Brain microvascular endothelial cell (primary cell): ENCODE measurements at regions not wholly inside any gene's neighbourhood (a gene's known extent, or its start where the extent isn't known, plus 50 kb on each side); places are given as distances from the start of the nearest gene placed in this dataset.

Source experiments
- DNase-seq: peaks from one replicate; pipeline ENCODE4 v3.0.0-alpha.2; 2020
- H3K27ac ChIP-seq: fragments of 250-450 bp; sonication (Bioruptor Pico); 2 replicates; pipeline ENCODE4 v1.5.1; 2020; ENCODE audit warnings: mild to moderate bottlenecking, moderate library complexity
- H3K27me3 ChIP-seq: fragments of 250-450 bp; sonication (Bioruptor Pico); replicated peaks from 2 replicates; pipeline ENCODE4 v1.5.1; 2020; ENCODE audit warnings: mild to moderate bottlenecking
- H3K36me3 ChIP-seq: fragments of 250-450 bp; sonication (Bioruptor Pico); replicated peaks from 2 replicates; pipeline ENCODE4 v1.5.1; 2020; ENCODE audit warnings: mild to moderate bottlenecking
- H3K4me3 ChIP-seq: 2 replicates; pipeline ENCODE4 v1.5.1; 2011; ENCODE audit warnings: low read depth, mild to moderate bottlenecking, control low read depth, low read length, moderate library complexity
- in situ Hi-C: cut with HindIII; loops from 2 replicates; pipeline ENCODE4 v1.10.0; 2017; ENCODE audit warnings: low sequenced_read_pairs, low pct_ligation_motif_present
- TF ChIP-seq, protein P1 (sequence below): IDR thresholded peaks from 2 replicates; pipeline ENCODE4 v1.5.1; 2011; ENCODE audit warnings: low read depth, mild to moderate bottlenecking, moderate library complexity, low read length, control low read depth, inconsistent platforms; ENCODE audit errors: missing control alignments

DNA sequence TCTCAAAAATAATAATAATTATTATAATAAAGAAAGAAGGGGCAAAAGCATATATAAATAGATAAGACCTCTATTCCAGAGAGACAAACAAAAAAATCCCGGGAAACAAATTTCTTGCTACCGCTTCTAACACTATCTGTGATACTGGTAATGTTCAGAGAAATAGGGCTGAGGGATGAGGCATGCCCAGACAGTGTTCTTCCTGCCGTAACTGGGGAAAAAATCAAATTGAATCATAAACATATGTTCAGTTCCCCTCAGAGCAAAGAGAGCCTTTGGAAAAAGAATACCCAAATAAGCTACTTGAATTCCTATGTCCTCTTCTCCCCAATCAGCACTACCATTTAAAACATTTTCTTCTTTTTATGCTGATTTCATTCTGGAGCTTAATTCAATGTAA is 688.0 kb downstream of the KCNJ2 start:
- Histone ChIP-seq H3K36me3 (no peaks in the 10 kb centered on the region), H3K27ac (no peak overlapping the region), H3K27me3 (no peaks in the 10 kb centered on the region), H3K4me3 (no peak overlapping the region)
- in situ Hi-C loops, result no loop called here
- TF ChIP-seq, protein P1, sequence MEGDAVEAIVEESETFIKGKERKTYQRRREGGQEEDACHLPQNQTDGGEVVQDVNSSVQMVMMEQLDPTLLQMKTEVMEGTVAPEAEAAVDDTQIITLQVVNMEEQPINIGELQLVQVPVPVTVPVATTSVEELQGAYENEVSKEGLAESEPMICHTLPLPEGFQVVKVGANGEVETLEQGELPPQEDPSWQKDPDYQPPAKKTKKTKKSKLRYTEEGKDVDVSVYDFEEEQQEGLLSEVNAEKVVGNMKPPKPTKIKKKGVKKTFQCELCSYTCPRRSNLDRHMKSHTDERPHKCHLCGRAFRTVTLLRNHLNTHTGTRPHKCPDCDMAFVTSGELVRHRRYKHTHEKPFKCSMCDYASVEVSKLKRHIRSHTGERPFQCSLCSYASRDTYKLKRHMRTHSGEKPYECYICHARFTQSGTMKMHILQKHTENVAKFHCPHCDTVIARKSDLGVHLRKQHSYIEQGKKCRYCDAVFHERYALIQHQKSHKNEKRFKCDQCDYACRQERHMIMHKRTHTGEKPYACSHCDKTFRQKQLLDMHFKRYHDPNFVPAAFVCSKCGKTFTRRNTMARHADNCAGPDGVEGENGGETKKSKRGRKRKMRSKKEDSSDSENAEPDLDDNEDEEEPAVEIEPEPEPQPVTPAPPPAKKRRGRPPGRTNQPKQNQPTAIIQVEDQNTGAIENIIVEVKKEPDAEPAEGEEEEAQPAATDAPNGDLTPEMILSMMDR, result no peak
- DNase-seq, result no peak

DNA sequence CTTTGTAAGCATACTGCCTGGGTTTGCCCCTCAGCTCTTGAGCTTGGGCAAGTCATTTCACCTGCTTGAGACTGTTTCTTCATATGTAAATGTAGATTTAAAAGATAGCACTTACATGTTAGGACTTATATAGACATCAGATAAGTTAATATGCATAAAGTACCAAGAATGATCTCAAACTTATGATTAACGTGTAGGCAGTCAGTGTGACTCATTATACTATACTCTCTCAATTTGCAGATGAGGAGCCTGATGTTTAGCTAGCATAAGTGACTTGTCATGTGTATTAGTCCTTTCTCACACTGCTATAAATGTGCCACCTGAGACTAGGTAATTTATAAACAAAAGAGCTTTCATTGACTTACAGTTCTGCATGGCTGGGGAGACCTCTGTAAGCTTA is 690.5 kb downstream of the KCNJ2 start:
- TF ChIP-seq, protein P1, result no peak
- no peak for DNase-seq
- Histone ChIP-seq H3K27ac (no peak overlapping the region), H3K27me3 (no peaks in the 10 kb centered on the region), H3K36me3 (no peaks in the 10 kb centered on the region), H3K4me3 (no peak overlapping the region)
- in situ Hi-C loops, result no loop called here

DNA sequence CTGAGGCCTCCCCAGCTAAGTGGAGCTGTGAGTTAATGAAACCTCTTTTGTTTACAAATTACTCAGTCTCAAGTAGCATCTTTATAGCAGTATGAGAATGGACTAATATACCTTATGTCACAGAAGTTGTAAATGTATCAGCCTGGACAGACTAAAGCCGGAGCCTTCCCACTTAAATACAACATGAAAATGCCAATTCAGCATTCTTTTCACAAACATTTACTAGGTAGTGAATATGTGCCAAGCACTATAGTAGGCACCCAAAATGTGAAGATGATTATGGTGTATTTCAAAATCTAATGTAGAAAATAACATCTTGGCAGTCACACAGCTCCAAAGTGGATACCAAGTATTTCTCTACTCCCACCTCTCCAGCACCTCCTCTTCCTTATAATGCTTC is 693.0 kb downstream of the KCNJ2 start:
- in situ Hi-C loops, result no loop called here
- no peak overlapping the region for H3K27ac ChIP-seq
- no peaks in the 10 kb centered on the region for H3K36me3 ChIP-seq
- H3K4me3 ChIP-seq, result no peak overlapping the region
- no peak for DNase-seq
- TF ChIP-seq, protein P1, result no peak
- H3K27me3 ChIP-seq, result no peaks in the 10 kb centered on the region

DNA sequence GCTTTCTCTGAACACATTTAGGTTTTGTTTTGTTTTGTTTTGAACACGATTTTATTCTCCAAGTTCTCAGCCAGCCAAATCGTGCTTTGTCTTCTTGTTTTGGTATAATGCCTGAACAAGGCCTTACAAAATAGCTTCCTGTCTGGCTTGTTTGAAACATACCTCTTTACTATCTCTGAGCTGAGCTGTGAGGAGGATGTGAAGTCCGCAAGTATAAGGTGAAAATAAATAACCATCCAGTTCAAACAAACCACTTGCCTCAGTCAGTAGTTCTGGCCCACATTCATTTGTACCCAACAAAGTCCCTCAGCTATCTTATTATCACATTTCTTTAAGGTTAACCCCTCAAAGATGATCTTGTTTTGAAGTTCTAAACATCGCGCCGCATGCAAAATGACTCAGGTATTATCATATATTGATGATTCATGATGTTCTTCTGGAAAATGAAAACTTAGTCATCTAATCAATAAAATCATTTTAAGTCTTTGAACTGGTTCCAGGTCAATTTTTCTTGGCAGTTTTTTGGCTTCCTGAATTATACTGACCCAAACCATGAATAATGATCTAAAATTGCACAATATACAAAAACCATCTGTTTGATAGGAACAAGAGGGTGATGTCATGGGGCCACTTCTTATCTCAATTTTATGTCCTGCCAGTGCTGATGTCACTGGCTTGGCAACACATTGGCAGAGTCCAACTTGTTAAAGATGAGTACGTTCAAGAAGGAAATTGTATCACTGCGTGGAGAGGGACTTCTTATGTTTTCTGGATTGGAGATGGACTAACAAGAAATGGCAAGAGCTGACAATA is 694.3 kb downstream of the KCNJ2 start:
- no peak for DNase-seq
- TF ChIP-seq, protein P1, result no peak
- no peaks in the 10 kb centered on the region for H3K27me3 ChIP-seq
- H3K4me3 ChIP-seq, result no peak overlapping the region
- in situ Hi-C loops, result no loop called here
- no peaks in the 10 kb centered on the region for H3K36me3 ChIP-seq
- no peak overlapping the region for H3K27ac ChIP-seq

DNA sequence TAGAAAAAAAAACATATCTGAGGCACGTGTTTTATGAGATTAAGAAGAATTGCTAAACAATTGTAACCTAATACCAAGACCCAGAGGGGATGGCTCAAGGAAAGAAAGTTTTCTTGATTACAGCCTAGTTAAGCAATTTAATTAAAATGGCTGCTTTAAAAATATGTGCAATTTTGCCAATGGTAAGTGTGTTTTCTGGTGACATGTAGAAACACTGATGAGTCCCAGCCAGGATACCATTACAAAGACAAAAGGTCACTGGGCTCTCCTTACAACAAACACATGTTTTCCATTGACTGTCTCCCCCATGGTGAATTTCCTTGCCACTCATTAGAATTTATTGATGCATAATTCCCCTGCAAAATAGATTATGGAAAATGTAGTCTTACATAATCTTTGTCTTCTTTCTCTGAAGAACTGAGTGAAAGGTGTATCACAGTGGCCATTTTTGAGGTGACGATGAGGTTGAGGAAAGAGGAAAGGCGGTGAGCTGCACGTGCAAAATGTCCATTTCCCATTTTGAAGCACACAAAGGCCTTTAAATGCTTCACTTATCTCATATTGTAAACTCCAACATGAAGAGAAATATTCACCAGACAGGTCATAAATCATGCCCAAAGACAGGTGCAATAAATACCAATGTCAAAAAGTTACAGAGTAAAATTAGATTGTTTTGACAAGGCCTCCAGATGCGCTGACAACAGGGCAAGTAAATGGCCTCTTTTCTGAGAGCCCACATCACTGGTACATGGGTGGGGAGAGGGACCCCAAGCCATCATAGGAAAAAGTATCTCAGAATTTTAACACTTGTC is 696.9 kb downstream of the KCNJ2 start:
- DNase-seq, result no peak
- in situ Hi-C loops, result no loop called here
- Histone ChIP-seq H3K27me3 (no peaks in the 10 kb centered on the region), H3K36me3 (no peaks in the 10 kb centered on the region), H3K27ac (no peak overlapping the region), H3K4me3 (no peak overlapping the region)
- TF ChIP-seq, protein P1, result no peak
